Sigmoid colon (tissue), 6 donors: ENCODE measurements at regions not wholly inside any gene's neighbourhood (a gene's known extent, or its start where the extent isn't known, plus 50 kb on each side); places are given as distances from the start of the nearest gene placed in this dataset.
A peak's percentile ranks its signal among the peaks of the same experiment; 100 is the strongest.
"Not testable (repeated sequence)": the region's sequence is repeated elsewhere in the genome, so short reads cannot be mapped to it uniquely, and the experiment has no call there.

Experiments
- DNase-seq: peaks from one replicate; pipeline ENCODE4 v3.0.0-alpha.2; 2019
- H3K27ac ChIP-seq, 4 donors: fragments of 200-600 bp; sonication (generic); one replicate each; pipeline ENCODE4 v1.5.1; 2016 to 2019; ENCODE audit warnings: mild to moderate bottlenecking in 1 of 4
- H3K27me3 ChIP-seq, 3 donors: fragments of 200-600 bp; sonication (generic); one replicate each; pipeline ENCODE4 v1.5.1; 2019; ENCODE audit warnings: mild to moderate bottlenecking in 1 of 3
- H3K36me3 ChIP-seq, 4 donors: fragments of 200-600 bp; sonication (generic); one replicate each; pipeline ENCODE4 v1.5.1; 2016 to 2019
- H3K4me1 ChIP-seq, 4 donors: fragments of 200-600 bp; sonication (generic); one replicate each; pipeline ENCODE4 v1.5.1; 2017 to 2019
- H3K4me3 ChIP-seq, 4 donors: fragments of 200-600 bp; sonication (generic); one replicate each; pipeline ENCODE4 v1.5.1; 2017 to 2019; ENCODE audit warnings: mild to moderate bottlenecking in 2 of 4, moderate library complexity in 1 of 4
- H3K9me3 ChIP-seq, 4 donors: fragments of 200-600 bp in 3 of 4; sonication (generic) in 3 of 4; one replicate each; pipeline versions ENCODE4 v1.5.1 to v1.6.1; 2013 to 2019
- EP300 ChIP-seq, 4 donors: sonication (generic); formaldehyde crosslinking; IDR thresholded peaks; one replicate each; pipeline ENCODE4 v1.6.1; 2017; ENCODE audit warnings: antibody characterized with exemption in 4 of 4
- POLR2A ChIP-seq, 2 donors: fragments of 450-650 bp; IDR thresholded peaks; one replicate each; pipeline ENCODE4 v1.6.1; 2016; ENCODE audit warnings: antibody characterized with exemption in 2 of 2, mild to moderate bottlenecking in 2 of 2, moderate library complexity in 2 of 2
- POLR2AphosphoS5 ChIP-seq, 4 donors: sonication (generic); formaldehyde crosslinking; IDR thresholded peaks; one replicate each; pipeline ENCODE4 v1.6.1; 2017; ENCODE audit warnings: antibody characterized with exemption in 4 of 4
- WGBS, 2 donors: extraction: QIAGEN DNeasy Blood & Tissue Kit; methylation state at CpG; one replicate each; pipeline ENCODE4 v1.1.7; 2013; 5-methylcytosine and 5-hydroxymethylcytosine counted together
- intact Hi-C: fragments of 100-400 bp; cut with DNase I; formaldehyde crosslinking; loops from one replicate; pipeline ENCODE4 v1.15.1; 2023
- TF ChIP-seq, protein P1 (sequence below), 4 experiments: fragments of 450-650 bp in 3 of 4; fragments of 200-600 bp in 1 of 4; IDR thresholded peaks; one replicate each; pipeline ENCODE4 v1.5.1; 2016 to 2019; ENCODE audit warnings: antibody characterized with exemption in 4 of 4, mild to moderate bottlenecking in 3 of 4, moderate library complexity in 2 of 4
- donor health status: healthy with polysubstance abuse.
- donor health status: healthy.

DNA sequence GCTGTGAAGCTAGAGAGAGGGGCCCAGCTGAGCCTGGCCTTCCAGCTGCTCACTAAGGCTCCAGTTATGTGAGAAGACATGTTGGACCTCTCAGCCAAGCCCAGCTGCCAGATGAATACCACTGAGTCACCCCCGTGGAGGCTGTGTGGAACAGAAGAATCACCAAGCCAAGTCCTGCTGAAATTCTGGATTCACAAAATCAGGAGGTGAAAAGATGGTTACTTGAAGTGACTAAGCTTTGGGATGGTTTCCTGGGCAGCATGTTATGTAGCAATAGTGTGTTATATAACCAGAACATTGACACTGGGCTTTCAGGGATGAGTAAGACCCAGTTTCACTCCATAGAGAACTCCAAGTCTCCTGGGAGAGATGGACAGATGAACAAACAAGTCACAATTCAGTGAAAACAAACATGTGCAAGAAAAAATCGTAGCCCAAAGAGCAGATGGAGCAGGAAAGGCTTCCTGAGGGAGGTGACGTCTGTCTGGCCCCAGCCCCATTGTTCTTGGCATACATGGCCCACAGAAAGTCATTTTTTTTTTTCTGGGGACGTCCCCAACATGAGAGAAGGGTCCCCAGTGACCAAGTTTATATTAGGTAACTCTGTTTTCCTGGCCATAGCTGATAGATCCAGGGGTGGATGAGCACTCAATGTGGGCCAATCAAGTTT lies 64.1 kb upstream of the PDZD8 start:
- 54 to 57% methylated on average over 4 of the region's 4 CpGs for WGBS, 2 donors
- Histone ChIP-seq H3K27ac (peak overlapping the region in 1 of 4 donors; percentile 7), H3K36me3 (no peaks in the 10 kb centered on the region), H3K4me1 (peaks cover 0 to 22% (median 13%) of the 10 kb centered on the region in 4 donors), H3K4me3 (no peak overlapping the region), H3K9me3 (no peaks in the 10 kb centered on the region), H3K27me3 (no peaks in the 10 kb centered on the region)
- DNase-seq, result peak; percentile 90
- intact Hi-C loops, result no loop called here
- no peak for TF ChIP-seq POLR2A (IDR thresholded peaks at IDR 0.05)
- peak; percentile 22 to 74 (median 46) for TF ChIP-seq POLR2AphosphoS5 (IDR thresholded peaks at IDR 0.05)

DNA sequence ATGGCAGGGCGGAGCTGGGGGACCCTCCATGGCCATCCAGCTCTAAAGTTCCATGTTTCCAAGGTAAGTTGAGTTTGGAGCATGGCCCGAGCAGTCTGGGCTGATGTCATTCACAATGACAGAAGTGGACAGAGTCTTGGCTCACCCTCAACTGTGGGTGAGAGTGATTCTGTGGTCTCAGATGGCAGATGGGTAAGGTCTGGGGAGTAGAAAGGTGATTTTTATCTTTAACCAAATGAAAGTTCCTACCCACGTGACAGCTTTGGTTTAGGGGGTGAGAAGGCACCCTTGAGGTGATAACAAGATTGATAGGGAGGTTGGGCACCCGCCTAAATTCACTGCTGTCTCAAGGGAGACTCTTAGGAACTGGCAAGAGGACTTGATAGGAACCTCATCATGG lies 57.6 kb upstream of the PDZD8 start:
- Histone ChIP-seq H3K36me3 (no peaks in the 10 kb centered on the region), H3K9me3 (no peaks in the 10 kb centered on the region), H3K27me3 (no peaks in the 10 kb centered on the region), H3K4me1 (no peaks in the 10 kb centered on the region), H3K27ac (no peak overlapping the region), H3K4me3 (no peak overlapping the region)
- intact Hi-C loops, result no loop called here
- WGBS, 2 donors, result 73 to 83% methylated on average over 4 of the region's 4 CpGs
- no peak for TF ChIP-seq POLR2A (IDR thresholded peaks at IDR 0.05)
- no peak for TF ChIP-seq POLR2AphosphoS5 (IDR thresholded peaks at IDR 0.05)
- no peak for TF ChIP-seq EP300 (IDR thresholded peaks at IDR 0.05)
- TF ChIP-seq, protein P1, sequence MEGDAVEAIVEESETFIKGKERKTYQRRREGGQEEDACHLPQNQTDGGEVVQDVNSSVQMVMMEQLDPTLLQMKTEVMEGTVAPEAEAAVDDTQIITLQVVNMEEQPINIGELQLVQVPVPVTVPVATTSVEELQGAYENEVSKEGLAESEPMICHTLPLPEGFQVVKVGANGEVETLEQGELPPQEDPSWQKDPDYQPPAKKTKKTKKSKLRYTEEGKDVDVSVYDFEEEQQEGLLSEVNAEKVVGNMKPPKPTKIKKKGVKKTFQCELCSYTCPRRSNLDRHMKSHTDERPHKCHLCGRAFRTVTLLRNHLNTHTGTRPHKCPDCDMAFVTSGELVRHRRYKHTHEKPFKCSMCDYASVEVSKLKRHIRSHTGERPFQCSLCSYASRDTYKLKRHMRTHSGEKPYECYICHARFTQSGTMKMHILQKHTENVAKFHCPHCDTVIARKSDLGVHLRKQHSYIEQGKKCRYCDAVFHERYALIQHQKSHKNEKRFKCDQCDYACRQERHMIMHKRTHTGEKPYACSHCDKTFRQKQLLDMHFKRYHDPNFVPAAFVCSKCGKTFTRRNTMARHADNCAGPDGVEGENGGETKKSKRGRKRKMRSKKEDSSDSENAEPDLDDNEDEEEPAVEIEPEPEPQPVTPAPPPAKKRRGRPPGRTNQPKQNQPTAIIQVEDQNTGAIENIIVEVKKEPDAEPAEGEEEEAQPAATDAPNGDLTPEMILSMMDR (IDR thresholded peaks at IDR 0.05), result no peak
- DNase-seq, result no peak

DNA sequence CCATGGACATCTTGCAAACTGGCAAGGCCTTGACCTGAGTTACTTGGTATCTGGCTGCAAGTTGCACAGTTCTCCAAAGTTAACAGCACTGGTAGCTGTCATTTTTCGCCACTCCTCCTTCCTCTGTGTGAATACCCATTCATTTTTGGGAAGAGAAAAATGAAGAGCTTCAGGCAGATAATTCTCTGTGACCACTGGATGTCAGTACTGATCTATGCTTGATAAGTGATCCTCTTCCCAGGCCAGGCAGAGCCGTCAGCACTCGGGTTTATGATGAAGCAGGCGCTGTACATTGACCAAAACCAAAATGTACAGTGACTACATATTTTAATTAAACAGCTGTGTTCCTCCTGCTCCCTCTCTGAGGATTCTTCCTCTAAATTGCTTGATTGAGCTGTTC lies 55.9 kb upstream of the PDZD8 start:
- no peaks in the 10 kb centered on the region for H3K27me3 ChIP-seq
- TF ChIP-seq, protein P1 (IDR thresholded peaks at IDR 0.05), result no peak
- TF ChIP-seq POLR2AphosphoS5 (IDR thresholded peaks at IDR 0.05), result no peak
- TF ChIP-seq POLR2A (IDR thresholded peaks at IDR 0.05), result no peak
- no peak for TF ChIP-seq EP300 (IDR thresholded peaks at IDR 0.05)
- intact Hi-C loops, result no loop called here
- H3K36me3 ChIP-seq, result no peaks in the 10 kb centered on the region
- H3K27ac ChIP-seq, result no peak overlapping the region
- DNase-seq, result no peak
- WGBS, 2 donors, result 75 to 84% methylated on average over 4 of the region's 4 CpGs
- no peaks in the 10 kb centered on the region for H3K9me3 ChIP-seq
- H3K4me1 ChIP-seq, result no peaks in the 10 kb centered on the region
- no peak overlapping the region for H3K4me3 ChIP-seq

DNA sequence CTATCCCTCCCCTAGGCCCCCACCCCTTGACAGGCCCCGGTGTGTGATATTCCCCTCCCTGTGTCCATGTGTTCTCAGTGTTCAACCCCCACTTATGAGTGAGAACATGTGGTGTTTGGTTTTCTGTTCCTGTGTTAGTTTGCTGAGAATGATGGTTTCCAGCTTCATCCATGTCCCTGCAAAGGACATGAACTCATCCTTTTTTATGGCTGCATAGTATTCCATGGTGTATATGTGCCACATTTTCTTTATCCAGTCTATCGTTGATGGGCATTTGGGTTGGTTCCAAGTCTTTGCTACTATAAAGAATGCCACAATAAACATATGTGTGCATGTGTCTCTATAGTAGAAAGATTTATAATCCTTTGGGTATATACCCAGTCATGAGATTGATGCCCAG lies 55.3 kb upstream of the PDZD8 start:
- H3K27me3 ChIP-seq, DNase-seq, H3K4me1 ChIP-seq, intact Hi-C loops, H3K4me3 ChIP-seq, H3K27ac ChIP-seq, H3K9me3 ChIP-seq, H3K36me3 ChIP-seq: not testable (repeated sequence)
- 88 to 95% methylated on average over 2 of the region's 2 CpGs for whole genome bisulfite sequencing, 2 donors

DNA sequence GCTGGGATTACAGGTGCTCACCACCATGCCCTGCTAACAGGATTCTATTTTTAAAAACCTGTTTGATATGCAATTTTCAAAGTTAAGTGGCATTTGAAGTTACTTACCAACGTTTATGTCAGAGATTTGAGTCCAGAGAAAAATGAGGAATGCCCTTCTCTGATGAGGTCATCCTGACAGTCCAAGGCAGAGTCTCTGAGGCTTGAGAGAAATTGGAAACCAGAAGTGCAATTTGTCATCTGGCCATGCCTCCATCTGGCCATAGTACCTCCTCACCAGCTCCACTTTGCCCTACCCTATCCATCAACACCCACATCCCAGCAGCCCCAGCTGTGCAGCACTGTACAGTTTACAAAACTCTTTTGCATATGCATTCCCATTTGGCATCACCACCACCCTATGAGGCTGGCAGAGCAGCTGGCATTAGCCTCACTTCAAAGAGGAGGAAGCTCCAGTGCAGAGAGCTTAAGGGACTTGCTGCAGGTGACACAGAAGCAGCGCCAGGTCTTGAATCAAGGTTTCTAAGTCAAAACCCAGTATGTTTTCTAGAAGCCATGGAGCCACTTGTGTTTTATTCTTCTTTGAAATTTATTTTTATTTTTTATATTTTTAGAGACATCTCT lies 54.5 kb upstream of the PDZD8 start:
- no peaks in the 10 kb centered on the region for H3K9me3 ChIP-seq
- H3K27ac ChIP-seq, result no peak overlapping the region
- no peak overlapping the region for H3K4me3 ChIP-seq
- 57 to 58% methylated on average over 2 of the region's 2 CpGs for WGBS, 2 donors
- H3K27me3 ChIP-seq, result no peaks in the 10 kb centered on the region
- H3K36me3 ChIP-seq, result no peaks in the 10 kb centered on the region
- no peak for DNase-seq
- intact Hi-C loops, result no loop called here
- no peaks in the 10 kb centered on the region for H3K4me1 ChIP-seq
- TF ChIP-seq EP300 (IDR thresholded peaks at IDR 0.05), result no peak
- TF ChIP-seq, protein P1 (IDR thresholded peaks at IDR 0.05), result no peak
- TF ChIP-seq POLR2A (IDR thresholded peaks at IDR 0.05), result no peak
- TF ChIP-seq POLR2AphosphoS5 (IDR thresholded peaks at IDR 0.05), result no peak

DNA sequence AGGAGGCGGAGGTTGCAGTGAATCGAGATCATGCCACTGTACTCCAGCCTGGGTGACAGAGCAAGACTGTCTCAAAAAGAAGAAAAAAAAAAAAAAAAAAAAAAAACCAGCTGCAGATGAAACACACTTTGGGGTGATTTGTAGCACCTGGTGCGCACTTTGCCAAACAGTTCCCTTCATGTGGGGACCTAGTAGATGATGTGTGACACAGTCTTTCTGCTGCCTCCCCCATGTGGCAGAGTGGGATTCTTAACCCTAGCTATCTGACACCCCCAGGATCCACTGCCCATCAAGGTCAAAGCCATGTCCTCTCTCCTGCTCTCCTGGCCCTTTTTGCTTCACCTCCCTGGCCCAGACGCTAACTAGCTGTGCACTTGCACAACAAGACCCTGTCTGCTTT lies 52.1 kb upstream of the PDZD8 start:
- Histone ChIP-seq H3K4me3 (no peak overlapping the region), H3K9me3 (no peaks in the 10 kb centered on the region), H3K27ac (no peak overlapping the region), H3K27me3 (no peaks in the 10 kb centered on the region), H3K36me3 (no peaks in the 10 kb centered on the region), H3K4me1 (no peaks in the 10 kb centered on the region)
- WGBS, 2 donors, result 74 to 83% methylated on average over 4 of the region's 4 CpGs
- intact Hi-C loops, result no loop called here
- DNase-seq, result no peak
- TF ChIP-seq POLR2A (IDR thresholded peaks at IDR 0.05), result no peak
- TF ChIP-seq, protein P1 (IDR thresholded peaks at IDR 0.05), result no peak
- no peak for TF ChIP-seq POLR2AphosphoS5 (IDR thresholded peaks at IDR 0.05)
- TF ChIP-seq EP300 (IDR thresholded peaks at IDR 0.05), result no peak
